Nephron (organoid): ENCODE measurements at regions not wholly inside any gene's neighbourhood (a gene's known extent, or its start where the extent isn't known, plus 50 kb on each side); places are given as distances from the start of the nearest gene placed in this dataset.
"Not testable (repeated sequence)": the region's sequence is repeated elsewhere in the genome, so short reads cannot be mapped to it uniquely, and the experiment has no call there.

Source experiments
- H3K27ac Mint-ChIP-seq, 3 experiments: 2 replicates each; pipeline ENCODE4 v1.8.0; 2020; ENCODE audit warnings: mixed read lengths in 3 of 3, mild to moderate bottlenecking in 2 of 3, moderate library complexity in 1 of 3
- H3K27me3 Mint-ChIP-seq: 2 replicates; pipeline ENCODE4 v1.8.0; 2021; ENCODE audit warnings: low read depth, mild to moderate bottlenecking, moderate library complexity, mixed read lengths
- H3K36me3 Mint-ChIP-seq: 2 replicates; pipeline ENCODE4 v1.8.0; 2020; ENCODE audit warnings: low read depth, mixed read lengths
- H3K4me1 Mint-ChIP-seq: 2 replicates; pipeline ENCODE4 v1.8.0; 2020; ENCODE audit warnings: mixed read lengths
- H3K4me3 Mint-ChIP-seq, 3 experiments: 2 replicates each; pipeline ENCODE4 v1.8.0; 2020; ENCODE audit warnings: mild to moderate bottlenecking in 3 of 3, mixed read lengths in 3 of 3, moderate library complexity in 2 of 3
- H3K9me3 Mint-ChIP-seq: 2 replicates; pipeline ENCODE4 v1.8.0; 2020; ENCODE audit warnings: mixed read lengths
- TF ChIP-seq, protein P1 (sequence below), 3 experiments: fragments of 200-600 bp; sonication (generic); IDR thresholded peaks; one replicate each; pipeline ENCODE4 v1.5.0; 2021; ENCODE audit warnings: antibody characterized with exemption in 3 of 3; ENCODE audit not compliant: unreplicated experiment in 3 of 3

DNA sequence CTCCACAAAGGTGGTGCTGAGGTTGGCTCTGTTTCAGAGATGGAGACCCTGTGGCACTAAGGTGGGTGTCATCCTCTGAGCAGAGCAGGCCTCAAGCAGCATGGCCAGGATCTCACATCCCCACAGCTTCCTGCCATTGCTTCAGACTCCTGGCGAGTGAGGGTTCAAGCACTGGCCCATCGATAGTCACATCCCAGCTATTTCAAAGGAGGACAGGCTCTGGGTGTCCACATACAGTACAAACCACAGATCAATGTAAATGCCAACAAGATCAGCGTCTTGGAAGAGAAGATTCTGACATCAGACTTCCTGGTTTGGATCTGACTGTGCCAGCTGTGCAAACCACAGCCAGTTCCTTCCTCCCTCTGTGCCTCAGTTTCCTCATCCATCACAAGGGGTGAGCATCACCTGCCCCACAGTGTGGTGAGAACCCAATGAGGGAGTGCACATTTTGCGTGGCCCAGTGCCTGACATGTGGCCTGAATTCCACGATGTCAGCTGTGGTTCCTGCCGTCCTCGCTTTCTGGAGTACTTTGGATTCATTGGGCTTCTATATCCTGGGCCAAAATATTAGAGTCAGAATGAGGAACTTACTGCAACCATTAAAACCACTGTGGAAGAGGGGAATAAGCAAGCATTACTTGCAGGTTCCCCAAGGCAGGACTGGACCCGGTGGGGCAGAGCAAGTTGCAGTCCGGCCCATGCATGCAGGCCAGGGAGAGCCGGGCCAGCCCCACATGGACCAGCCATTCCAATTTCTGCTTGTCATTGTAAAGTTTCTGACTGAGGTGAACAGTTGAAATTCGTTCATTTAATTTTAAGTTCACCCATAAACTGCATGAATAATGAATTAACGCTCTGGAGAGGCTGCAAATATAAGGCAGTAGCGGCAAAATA lies 236.0 kb downstream of the TTLL2 start:
- Mint-ChIP-seq H3K4me1 (peaks cover 54% of the 10 kb centered on the region), H3K27ac (peak overlapping the region in 2 of 3 experiments; percentile 98), H3K36me3 (peaks cover 4% of the 10 kb centered on the region), H3K27me3 (peaks cover 22% of the 10 kb centered on the region), H3K9me3 (peaks cover 5% of the 10 kb centered on the region), H3K4me3 (no peak overlapping the region)
- TF ChIP-seq, protein P1, sequence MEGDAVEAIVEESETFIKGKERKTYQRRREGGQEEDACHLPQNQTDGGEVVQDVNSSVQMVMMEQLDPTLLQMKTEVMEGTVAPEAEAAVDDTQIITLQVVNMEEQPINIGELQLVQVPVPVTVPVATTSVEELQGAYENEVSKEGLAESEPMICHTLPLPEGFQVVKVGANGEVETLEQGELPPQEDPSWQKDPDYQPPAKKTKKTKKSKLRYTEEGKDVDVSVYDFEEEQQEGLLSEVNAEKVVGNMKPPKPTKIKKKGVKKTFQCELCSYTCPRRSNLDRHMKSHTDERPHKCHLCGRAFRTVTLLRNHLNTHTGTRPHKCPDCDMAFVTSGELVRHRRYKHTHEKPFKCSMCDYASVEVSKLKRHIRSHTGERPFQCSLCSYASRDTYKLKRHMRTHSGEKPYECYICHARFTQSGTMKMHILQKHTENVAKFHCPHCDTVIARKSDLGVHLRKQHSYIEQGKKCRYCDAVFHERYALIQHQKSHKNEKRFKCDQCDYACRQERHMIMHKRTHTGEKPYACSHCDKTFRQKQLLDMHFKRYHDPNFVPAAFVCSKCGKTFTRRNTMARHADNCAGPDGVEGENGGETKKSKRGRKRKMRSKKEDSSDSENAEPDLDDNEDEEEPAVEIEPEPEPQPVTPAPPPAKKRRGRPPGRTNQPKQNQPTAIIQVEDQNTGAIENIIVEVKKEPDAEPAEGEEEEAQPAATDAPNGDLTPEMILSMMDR (IDR thresholded peaks at IDR 0.05; ENCODE audit: unreplicated experiment in 3 of 3) = no peak

DNA sequence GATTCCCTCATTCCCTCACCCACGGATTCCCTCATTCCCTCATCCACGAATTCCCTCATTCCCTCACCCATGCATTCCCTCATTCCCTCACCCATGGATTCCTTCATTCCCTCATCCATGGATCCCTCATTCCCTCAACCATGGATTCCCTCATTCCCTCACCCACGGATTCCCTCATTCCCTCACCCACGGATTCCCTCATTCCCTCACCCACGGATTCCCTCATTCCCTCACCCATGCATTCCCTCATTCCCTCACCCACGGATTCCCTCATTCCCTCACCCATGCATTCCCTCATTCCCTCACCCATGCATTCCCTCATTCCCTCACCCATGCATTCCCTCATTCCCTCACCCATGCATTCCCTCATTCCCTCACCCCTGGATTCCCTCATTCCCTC lies 238.0 kb downstream of the TTLL2 start:
- H3K4me3 Mint-ChIP-seq, H3K36me3 Mint-ChIP-seq, H3K27ac Mint-ChIP-seq, H3K9me3 Mint-ChIP-seq: not testable (repeated sequence)
- peaks cover 53% of the 10 kb centered on the region for H3K4me1 Mint-ChIP-seq
- H3K27me3 Mint-ChIP-seq = peaks cover 27% of the 10 kb centered on the region

DNA sequence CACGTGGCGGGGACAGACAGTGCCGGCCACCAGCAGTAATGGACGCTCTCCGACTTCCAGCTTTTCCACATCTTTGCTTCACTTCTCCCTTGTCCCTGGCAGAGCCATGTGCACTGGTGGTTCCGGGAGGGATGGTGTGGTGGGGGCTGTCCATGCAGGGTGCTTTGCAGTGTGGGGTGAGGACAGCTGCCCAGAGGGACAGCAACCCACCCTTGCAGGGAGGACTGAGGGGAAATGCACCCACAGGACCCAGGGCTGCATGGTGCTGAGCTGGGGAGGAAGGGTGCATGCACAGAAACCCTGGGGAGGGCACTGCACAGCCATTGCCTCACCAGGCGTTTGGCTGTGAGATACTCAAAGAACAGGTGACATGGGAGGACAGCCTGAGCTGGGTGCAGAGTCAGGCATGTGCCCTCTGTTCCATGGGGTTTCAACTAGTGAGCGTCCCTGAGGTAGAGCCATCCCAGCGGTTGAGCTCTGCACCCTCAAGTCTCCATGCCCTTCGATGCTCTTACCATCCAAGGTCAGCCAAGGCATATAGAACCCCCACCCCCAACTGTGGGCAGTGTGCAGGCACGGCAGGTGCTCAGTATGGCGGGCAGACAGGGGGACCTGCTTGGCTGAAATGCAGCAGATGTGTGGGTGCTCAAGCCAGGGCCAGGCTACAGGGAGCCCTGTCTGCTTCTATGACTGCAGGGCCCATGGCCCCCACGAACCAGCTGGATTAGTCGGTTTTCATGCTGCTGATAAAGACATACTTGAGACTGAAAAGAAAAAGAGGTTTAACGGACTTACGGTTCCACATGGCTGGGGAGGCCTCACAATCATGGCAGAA lies 239.7 kb downstream of the TTLL2 start:
- Mint-ChIP-seq H3K27ac (peak overlapping the region; percentile 47 to 91 (median 89)), H3K36me3 (no peaks in the 10 kb centered on the region), H3K4me3 (peak overlapping the region in 1 of 3 experiments; percentile 7), H3K27me3 (peaks cover 31% of the 10 kb centered on the region), H3K4me1 (peaks cover 38% of the 10 kb centered on the region), H3K9me3 (no peaks in the 10 kb centered on the region)
- TF ChIP-seq, protein P1 (IDR thresholded peaks at IDR 0.05; ENCODE audit: unreplicated experiment in 3 of 3) = no peak

DNA sequence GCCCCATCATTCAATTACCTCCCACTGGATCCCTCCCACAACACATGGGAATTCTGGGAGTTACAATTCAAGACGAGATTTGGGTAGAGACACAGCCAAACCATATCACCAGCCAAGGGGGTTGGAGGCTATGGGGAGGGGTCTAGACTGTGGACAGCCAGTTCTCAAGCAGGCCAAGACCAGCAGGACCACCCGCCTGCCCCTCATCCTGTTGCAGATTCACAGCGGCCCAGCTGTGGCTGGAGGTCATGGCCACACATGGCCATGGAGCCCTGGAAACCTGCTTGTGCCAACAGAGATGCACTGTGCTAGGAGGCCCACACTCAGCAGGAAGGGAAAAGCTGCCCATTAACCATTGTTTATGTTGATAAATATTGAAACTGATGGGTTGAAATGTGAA lies 240.5 kb downstream of the TTLL2 start:
- peak overlapping the region in 2 of 3 experiments; percentile 89 to 91 for H3K27ac Mint-ChIP-seq
- H3K4me3 Mint-ChIP-seq = peak overlapping the region in 1 of 3 experiments; percentile 7
- H3K9me3 Mint-ChIP-seq = no peaks in the 10 kb centered on the region
- peaks cover 32% of the 10 kb centered on the region for H3K27me3 Mint-ChIP-seq
- no peaks in the 10 kb centered on the region for H3K36me3 Mint-ChIP-seq
- H3K4me1 Mint-ChIP-seq = peaks cover 38% of the 10 kb centered on the region
- TF ChIP-seq, protein P1 (IDR thresholded peaks at IDR 0.05; ENCODE audit: unreplicated experiment in 3 of 3) = no peak

DNA sequence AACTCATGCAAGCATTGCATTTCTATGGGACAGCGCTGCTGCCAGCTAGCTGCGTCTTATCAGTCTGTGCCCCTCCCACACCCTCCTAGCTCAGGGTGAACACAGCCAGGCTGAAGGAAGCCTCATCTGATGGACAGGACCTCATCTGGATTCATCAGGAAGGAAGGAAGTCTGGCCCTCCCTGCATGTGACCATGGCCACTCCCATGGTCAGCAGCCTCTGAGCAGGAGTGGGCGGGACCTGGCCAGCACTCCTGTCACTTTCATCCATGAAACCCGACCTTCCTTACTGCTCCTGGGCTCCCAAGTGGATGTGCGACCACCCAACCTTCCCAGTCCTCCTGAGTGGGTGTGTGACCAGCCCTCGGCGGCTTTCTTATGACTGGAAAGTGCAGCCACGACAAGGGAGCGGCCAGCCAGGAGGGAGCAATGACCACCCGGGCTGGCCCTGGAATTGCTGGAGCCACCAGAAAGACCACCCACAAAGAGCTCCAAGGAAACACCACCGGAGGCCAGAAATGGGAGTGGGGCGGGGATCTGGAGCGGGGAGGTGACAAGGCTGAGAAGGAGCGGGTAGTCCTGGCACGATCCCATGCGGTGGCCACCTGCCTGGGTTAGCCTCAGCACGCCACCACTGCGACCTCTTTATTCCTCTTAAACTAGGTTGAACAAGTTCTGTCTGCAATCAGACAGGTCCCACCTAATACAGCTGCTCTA lies 241.2 kb downstream of the TTLL2 start:
- no peaks in the 10 kb centered on the region for H3K9me3 Mint-ChIP-seq
- H3K27me3 Mint-ChIP-seq = peaks cover 29% of the 10 kb centered on the region
- no peaks in the 10 kb centered on the region for H3K36me3 Mint-ChIP-seq
- H3K4me3 Mint-ChIP-seq = no peak overlapping the region
- H3K27ac Mint-ChIP-seq = peak overlapping the region; percentile 42 to 91 (median 89)
- TF ChIP-seq, protein P1 (IDR thresholded peaks at IDR 0.05; ENCODE audit: unreplicated experiment in 3 of 3) = no peak
- H3K4me1 Mint-ChIP-seq = peaks cover 40% of the 10 kb centered on the region

DNA sequence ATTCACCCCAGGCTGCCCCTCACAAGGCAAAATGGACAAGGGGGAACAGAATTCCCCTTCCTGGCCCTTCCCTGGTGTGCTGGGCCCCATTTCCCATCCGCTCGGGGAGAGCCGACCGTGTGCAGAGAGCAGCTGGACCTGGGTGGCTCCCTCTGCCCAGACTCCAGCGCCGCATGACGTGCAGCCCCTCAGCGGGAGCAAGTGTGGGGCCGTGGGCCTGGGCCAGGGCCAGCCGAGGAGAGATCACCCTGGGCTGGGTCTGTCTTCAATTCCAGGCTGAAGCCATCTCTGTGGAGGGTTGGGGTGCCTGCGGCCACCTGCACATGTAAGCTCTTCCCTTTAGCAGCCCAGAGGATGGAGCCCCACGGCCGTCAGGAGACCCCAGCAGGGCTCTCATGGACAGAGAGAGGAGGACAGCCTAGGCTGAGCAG lies 241.8 kb downstream of the TTLL2 start:
- peaks cover 29% of the 10 kb centered on the region for H3K27me3 Mint-ChIP-seq
- no peaks in the 10 kb centered on the region for H3K9me3 Mint-ChIP-seq
- H3K27ac Mint-ChIP-seq = peak overlapping the region; percentile 42 to 91 (median 89)
- peaks cover 47% of the 10 kb centered on the region for H3K4me1 Mint-ChIP-seq
- H3K4me3 Mint-ChIP-seq = no peak overlapping the region
- H3K36me3 Mint-ChIP-seq = no peaks in the 10 kb centered on the region
- TF ChIP-seq, protein P1 (IDR thresholded peaks at IDR 0.05; ENCODE audit: unreplicated experiment in 3 of 3) = no peak
